ENCODE measurements at regions not wholly inside any gene's neighbourhood (a gene's known extent, or its start where the extent isn't known, plus 50 kb on each side); places are given as distances from the start of the nearest gene placed in this dataset.

- TF ChIP-seq ETS1 (IDR thresholded peaks at IDR 0.05) = no peak
- TF ChIP-seq ZNF331 (CRISPR knock-in tag; IDR thresholded peaks at IDR 0.05; ENCODE audit: low read depth) = no peak
- no peak for TF ChIP-seq STAT1 (IDR thresholded peaks at IDR 0.05; ENCODE audit: unreplicated experiment)
- TF ChIP-seq, protein P1, sequence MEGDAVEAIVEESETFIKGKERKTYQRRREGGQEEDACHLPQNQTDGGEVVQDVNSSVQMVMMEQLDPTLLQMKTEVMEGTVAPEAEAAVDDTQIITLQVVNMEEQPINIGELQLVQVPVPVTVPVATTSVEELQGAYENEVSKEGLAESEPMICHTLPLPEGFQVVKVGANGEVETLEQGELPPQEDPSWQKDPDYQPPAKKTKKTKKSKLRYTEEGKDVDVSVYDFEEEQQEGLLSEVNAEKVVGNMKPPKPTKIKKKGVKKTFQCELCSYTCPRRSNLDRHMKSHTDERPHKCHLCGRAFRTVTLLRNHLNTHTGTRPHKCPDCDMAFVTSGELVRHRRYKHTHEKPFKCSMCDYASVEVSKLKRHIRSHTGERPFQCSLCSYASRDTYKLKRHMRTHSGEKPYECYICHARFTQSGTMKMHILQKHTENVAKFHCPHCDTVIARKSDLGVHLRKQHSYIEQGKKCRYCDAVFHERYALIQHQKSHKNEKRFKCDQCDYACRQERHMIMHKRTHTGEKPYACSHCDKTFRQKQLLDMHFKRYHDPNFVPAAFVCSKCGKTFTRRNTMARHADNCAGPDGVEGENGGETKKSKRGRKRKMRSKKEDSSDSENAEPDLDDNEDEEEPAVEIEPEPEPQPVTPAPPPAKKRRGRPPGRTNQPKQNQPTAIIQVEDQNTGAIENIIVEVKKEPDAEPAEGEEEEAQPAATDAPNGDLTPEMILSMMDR (conservative IDR thresholded peaks at IDR 0.05; ENCODE audit: low read depth in 2 of 2) = no peak
- no peak for TF ChIP-seq EZH2 (IDR thresholded peaks at IDR 0.05; ENCODE audit: low read depth, unreplicated experiment)
- no peak for TF ChIP-seq JUNB (IDR thresholded peaks at IDR 0.05; ENCODE audit: unreplicated experiment)
- no peak for TF ChIP-seq ZNF114 (CRISPR knock-in tag; IDR thresholded peaks at IDR 0.05)
Measured at GRCh38 chr4:60155088-60155487, 1045.0 kb upstream of the ADGRL3 start (continued).

DNA sequence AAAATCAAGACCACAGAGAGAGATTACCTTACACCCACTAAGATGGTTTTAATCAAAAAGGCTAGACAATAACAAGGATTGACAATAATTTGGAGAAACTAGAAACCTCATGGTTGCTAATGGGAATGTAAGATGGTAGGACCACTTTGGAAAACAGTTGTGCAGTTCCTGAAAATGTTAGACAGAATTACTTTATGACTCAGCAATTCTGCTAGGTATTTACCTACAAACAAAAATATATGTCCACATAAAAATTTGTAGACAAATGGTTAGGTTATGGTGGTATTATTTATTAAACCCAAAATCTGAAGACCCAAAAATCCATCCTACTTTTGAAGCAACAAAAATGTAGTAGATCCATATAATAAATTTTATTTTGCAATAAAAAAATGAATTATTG, 1027.0 kb upstream of the ADGRL3 start:
- no peaks in the 10 kb centered on the region; the same call in 2 of the 3 replicates for H3K9me3 Mint-ChIP-seq
- no peak for TF ChIP-seq REST (IDR thresholded peaks at IDR 0.05; ENCODE audit: unreplicated experiment)
- TF ChIP-seq POLR2AphosphoS5 (IDR thresholded peaks at IDR 0.05; ENCODE audit: low read depth) = no peak
- TF ChIP-seq EZH2 (IDR thresholded peaks at IDR 0.05; ENCODE audit: low read depth, unreplicated experiment) = no peak
- TF ChIP-seq, protein P2, sequence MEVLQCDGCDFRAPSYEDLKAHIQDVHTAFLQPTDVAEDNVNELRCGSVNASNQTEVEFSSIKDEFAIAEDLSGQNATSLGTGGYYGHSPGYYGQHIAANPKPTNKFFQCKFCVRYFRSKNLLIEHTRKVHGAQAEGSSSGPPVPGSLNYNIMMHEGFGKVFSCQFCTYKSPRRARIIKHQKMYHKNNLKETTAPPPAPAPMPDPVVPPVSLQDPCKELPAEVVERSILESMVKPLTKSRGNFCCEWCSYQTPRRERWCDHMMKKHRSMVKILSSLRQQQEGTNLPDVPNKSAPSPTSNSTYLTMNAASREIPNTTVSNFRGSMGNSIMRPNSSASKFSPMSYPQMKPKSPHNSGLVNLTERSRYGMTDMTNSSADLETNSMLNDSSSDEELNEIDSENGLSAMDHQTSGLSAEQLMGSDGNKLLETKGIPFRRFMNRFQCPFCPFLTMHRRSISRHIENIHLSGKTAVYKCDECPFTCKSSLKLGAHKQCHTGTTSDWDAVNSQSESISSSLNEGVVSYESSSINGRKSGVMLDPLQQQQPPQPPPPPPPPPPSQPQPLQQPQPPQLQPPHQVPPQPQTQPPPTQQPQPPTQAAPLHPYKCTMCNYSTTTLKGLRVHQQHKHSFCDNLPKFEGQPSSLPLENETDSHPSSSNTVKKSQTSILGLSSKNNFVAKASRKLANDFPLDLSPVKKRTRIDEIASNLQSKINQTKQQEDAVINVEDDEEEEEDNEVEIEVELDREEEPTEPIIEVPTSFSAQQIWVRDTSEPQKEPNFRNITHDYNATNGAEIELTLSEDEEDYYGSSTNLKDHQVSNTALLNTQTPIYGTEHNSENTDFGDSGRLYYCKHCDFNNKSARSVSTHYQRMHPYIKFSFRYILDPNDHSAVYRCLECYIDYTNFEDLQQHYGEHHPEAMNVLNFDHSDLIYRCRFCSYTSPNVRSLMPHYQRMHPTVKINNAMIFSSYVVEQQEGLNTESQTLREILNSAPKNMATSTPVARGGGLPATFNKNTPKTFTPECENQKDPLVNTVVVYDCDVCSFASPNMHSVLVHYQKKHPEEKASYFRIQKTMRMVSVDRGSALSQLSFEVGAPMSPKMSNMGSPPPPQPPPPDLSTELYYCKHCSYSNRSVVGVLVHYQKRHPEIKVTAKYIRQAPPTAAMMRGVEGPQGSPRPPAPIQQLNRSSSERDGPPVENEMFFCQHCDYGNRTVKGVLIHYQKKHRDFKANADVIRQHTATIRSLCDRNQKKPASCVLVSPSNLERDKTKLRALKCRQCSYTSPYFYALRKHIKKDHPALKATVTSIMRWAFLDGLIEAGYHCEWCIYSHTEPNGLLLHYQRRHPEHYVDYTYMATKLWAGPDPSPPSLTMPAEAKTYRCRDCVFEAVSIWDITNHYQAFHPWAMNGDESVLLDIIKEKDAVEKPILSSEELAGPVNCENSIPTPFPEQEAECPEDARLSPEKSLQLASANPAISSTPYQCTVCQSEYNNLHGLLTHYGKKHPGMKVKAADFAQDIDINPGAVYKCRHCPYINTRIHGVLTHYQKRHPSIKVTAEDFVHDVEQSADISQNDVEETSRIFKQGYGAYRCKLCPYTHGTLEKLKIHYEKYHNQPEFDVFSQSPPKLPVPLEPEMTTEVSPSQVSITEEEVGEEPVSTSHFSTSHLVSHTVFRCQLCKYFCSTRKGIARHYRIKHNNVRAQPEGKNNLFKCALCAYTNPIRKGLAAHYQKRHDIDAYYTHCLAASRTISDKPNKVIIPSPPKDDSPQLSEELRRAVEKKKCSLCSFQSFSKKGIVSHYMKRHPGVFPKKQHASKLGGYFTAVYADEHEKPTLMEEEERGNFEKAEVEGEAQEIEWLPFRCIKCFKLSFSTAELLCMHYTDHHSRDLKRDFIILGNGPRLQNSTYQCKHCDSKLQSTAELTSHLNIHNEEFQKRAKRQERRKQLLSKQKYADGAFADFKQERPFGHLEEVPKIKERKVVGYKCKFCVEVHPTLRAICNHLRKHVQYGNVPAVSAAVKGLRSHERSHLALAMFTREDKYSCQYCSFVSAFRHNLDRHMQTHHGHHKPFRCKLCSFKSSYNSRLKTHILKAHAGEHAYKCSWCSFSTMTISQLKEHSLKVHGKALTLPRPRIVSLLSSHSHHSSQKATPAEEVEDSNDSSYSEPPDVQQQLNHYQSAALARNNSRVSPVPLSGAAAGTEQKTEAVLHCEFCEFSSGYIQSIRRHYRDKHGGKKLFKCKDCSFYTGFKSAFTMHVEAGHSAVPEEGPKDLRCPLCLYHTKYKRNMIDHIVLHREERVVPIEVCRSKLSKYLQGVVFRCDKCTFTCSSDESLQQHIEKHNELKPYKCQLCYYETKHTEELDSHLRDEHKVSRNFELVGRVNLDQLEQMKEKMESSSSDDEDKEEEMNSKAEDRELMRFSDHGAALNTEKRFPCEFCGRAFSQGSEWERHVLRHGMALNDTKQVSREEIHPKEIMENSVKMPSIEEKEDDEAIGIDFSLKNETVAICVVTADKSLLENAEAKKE (CRISPR knock-in tag; IDR thresholded peaks at IDR 0.05) = no peak
- TF ChIP-seq ETS1 (IDR thresholded peaks at IDR 0.05) = no peak
- TF ChIP-seq ZNF331 (CRISPR knock-in tag; IDR thresholded peaks at IDR 0.05; ENCODE audit: low read depth) = no peak
- no peak for TF ChIP-seq NANOG (IDR thresholded peaks at IDR 0.05; ENCODE audit: borderline replicate concordance)
- TF ChIP-seq STAT1 (IDR thresholded peaks at IDR 0.05; ENCODE audit: unreplicated experiment) = no peak
- TF ChIP-seq ZNF114 (CRISPR knock-in tag; IDR thresholded peaks at IDR 0.05) = no peak

More for the DNA sequence above, 1027.0 kb upstream of the ADGRL3 start:
- ATAC-seq = no peak
- Mint-ChIP-seq H3K36me3 (ENCODE audit: low read depth) (no peaks in the 10 kb centered on the region; the same call in 2 of the 3 replicates), H3K4me1 (no peaks in the 10 kb centered on the region), H3K27ac (no peak overlapping the region), H3K27me3 (ENCODE audit: insufficient read depth, low read depth, poor library complexity) (no peaks in the 10 kb centered on the region), H3K4me3 (no peak overlapping the region)
- H3K79me2 ChIP-seq (replicated peaks; ENCODE audit: insufficient read depth) = no peaks in the 10 kb centered on the region
- no peak overlapping the region for H3K4me2 ChIP-seq
- no peak overlapping the region for H3K27ac ChIP-seq (ENCODE audit: low read depth)
- no peak overlapping the region for H3K4me3 ChIP-seq
- no peaks in the 10 kb centered on the region for H3K36me3 ChIP-seq (ENCODE audit: insufficient read depth)
- no peaks in the 10 kb centered on the region for H3F3A ChIP-seq (replicated peaks; ENCODE audit: low read depth)
- no peak overlapping the region for H2AFZ ChIP-seq
- no peaks in the 10 kb centered on the region; the same call in 1 of the 2 replicates for H3K9me2 ChIP-seq (ENCODE audit: insufficient read depth)
- no peaks in the 10 kb centered on the region for H3K27me3 ChIP-seq (ENCODE audit: insufficient read depth)
- no peaks in the 10 kb centered on the region for H4K20me1 ChIP-seq (replicated peaks; ENCODE audit: insufficient read depth)
- DNase-seq (ENCODE audit: low spot score) = no peak
- H3K4me1 ChIP-seq (ENCODE audit: insufficient read depth) = no peaks in the 10 kb centered on the region
